ENCODE measurements at regions not wholly inside any gene's neighbourhood (a gene's known extent, or its start where the extent isn't known, plus 50 kb on each side); places are given as distances from the start of the nearest gene placed in this dataset.
"Not testable (repeated sequence)": the region's sequence is repeated elsewhere in the genome, so short reads cannot be mapped to it uniquely, and the experiment has no call there.

- Histone ChIP-seq H3K9me3 (peaks cover 92% of the 10 kb centered on the region), H3K4me3 (no peak overlapping the region), H3K36me3 (ENCODE audit: low read depth) (no peaks in the 10 kb centered on the region), H3K4me1 (ENCODE audit: low read depth) (no peaks in the 10 kb centered on the region)
- TF ChIP-seq CTCF (IDR thresholded peaks at IDR 0.05), result no peak
- ATAC-seq (no peak), DNase-seq (peak in 2 of 3 donors; percentile 4 to 15)
- intact Hi-C loops (cut with DNase I, micrococcal nuclease), result no loop called here
These were observed 191.3 kb downstream of the UBE3A start for GRCh38 chr15:25247407-25248038.

GRCh38 chr15:25248087-25248486 lies 190.7 kb downstream of the UBE3A start:
- H3K4me1 ChIP-seq (ENCODE audit: low read depth); H3K4me3 ChIP-seq; intact Hi-C loops (cut with DNase I, micrococcal nuclease); ATAC-seq; H3K36me3 ChIP-seq (ENCODE audit: low read depth): not testable (repeated sequence)
- H3K9me3 ChIP-seq, result peaks cover 89% of the 10 kb centered on the region
- DNase-seq, result peak in 2 of 3 donors; percentile 1 to 5

- DNase-seq (peak in 2 of 3 donors; percentile 11 to 14), ATAC-seq (no peak)
- TF ChIP-seq CTCF (IDR thresholded peaks at IDR 0.05), result no peak
- H3K4me3 ChIP-seq, result no peak overlapping the region
- H3K4me1 ChIP-seq (ENCODE audit: low read depth), result no peaks in the 10 kb centered on the region
- H3K36me3 ChIP-seq (ENCODE audit: low read depth), result no peaks in the 10 kb centered on the region
- H3K9me3 ChIP-seq, result peaks cover 89% of the 10 kb centered on the region
- intact Hi-C loops (cut with DNase I, micrococcal nuclease), result no loop called here
These were observed 190.1 kb downstream of the UBE3A start for GRCh38 chr15:25248583-25249235.

DNA sequence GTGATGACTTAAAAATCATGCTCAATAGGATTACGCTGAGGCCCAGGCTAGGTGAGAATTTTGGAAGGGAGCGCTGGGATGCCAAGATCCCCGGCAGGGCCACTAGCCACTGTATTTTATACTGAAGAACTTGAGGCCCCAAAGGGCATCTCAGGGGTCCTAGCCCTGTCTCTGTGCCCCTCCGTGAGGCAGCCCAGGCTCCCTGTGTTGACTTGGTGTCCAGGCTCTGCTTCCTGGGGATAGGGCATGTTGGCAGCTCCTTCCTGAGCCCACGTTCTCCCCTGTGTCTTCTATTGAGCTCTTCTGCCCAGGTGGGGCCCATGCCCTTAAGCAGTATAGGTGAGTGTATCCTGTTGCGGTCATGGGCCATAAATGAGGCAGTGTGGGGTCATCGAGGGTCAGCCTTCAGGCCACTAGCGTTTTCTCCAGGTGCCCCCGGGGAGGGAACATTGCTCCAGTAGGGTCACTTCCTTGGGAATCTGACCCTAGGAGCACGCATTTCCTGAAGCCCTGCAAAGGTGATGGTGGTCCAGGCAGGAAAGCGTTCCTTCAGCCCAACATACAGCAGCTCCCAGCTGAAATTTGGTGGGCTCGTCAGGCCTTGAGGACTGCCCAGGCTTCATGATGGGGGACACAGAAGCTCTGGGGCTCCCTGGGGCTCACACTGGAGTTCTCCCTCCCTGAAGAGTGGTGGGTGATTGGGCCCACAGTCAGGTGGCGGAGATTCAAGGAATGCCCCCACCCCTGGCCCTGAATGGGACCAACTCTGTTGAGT lies 189.4 kb downstream of the UBE3A start:
- Histone ChIP-seq H3K9me3 (peaks cover 91% of the 10 kb centered on the region), H3K4me1 (ENCODE audit: low read depth) (no peaks in the 10 kb centered on the region), H3K4me3 (no peak overlapping the region), H3K36me3 (ENCODE audit: low read depth) (no peaks in the 10 kb centered on the region)
- intact Hi-C loops (cut with DNase I, micrococcal nuclease), result no loop called here
- no peak for TF ChIP-seq CTCF (IDR thresholded peaks at IDR 0.05)
- peak in 2 of 3 donors; percentile 2 to 15 for DNase-seq
- ATAC-seq, result no peak

DNA sequence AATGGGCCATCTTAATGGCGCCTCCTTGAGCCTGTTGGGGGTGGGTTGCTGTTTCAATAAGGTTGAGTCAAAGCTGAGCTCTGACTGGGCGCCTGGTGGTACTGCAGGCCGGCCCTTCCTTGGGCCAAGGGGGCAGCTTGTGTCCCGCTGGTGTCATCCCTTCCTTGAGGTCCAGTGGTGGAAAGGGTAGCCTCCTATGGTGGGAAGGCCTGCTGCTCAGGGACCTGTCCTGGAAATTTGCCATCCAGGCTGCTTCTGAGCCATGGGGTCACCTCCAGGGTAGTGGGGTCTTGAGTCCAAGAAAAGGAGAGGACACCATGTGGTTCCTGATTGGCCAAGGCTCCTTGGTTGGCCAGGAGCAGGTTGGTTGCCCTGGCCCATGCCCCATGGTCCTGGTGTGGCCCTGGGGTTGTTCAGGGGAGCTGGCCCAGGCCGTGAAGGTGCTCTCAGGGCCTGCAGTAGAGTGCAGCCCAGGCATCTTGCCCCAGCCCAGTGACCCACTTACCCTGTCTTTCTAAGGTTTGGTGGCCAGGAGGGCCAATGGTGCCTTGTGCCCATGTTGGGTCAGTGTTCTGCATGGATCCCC lies 188.7 kb downstream of the UBE3A start:
- peaks cover 88% of the 10 kb centered on the region for H3K9me3 ChIP-seq
- H3K4me3 ChIP-seq, result no peak overlapping the region
- no peak for TF ChIP-seq CTCF (IDR thresholded peaks at IDR 0.05)
- ATAC-seq, result no peak
- H3K36me3 ChIP-seq (ENCODE audit: low read depth), result no peaks in the 10 kb centered on the region
- peak in 2 of 3 donors; percentile 3 to 19 for DNase-seq
- intact Hi-C loops (cut with DNase I, micrococcal nuclease), result no loop called here
- no peaks in the 10 kb centered on the region for H3K4me1 ChIP-seq (ENCODE audit: low read depth)
